Stomach (tissue), 4 donors: ENCODE measurements at regions not wholly inside any gene's neighbourhood (a gene's known extent, or its start where the extent isn't known, plus 50 kb on each side); places are given as distances from the start of the nearest gene placed in this dataset.

Source experiments
- EP300 ChIP-seq: sonication (generic); formaldehyde crosslinking; IDR thresholded peaks from one replicate; pipeline ENCODE4 v1.6.1; 2017; ENCODE audit warnings: antibody characterized with exemption
- POLR2AphosphoS5 ChIP-seq, 3 donors: sonication (generic); formaldehyde crosslinking; IDR thresholded peaks; one replicate each; pipeline ENCODE4 v1.6.1; 2016; ENCODE audit warnings: antibody characterized with exemption in 3 of 3
- TF ChIP-seq, protein P1 (sequence below), 7 experiments: fragments of 450-650 bp in 4 of 7; fragments of 200-600 bp in 3 of 7; sonication (generic) in 3 of 7; IDR thresholded peaks; one replicate each; pipeline ENCODE4 v1.5.1; 2016 to 2019; ENCODE audit warnings: antibody characterized with exemption in 7 of 7, control low read depth in 2 of 7, mild to moderate bottlenecking in 1 of 7

DNA sequence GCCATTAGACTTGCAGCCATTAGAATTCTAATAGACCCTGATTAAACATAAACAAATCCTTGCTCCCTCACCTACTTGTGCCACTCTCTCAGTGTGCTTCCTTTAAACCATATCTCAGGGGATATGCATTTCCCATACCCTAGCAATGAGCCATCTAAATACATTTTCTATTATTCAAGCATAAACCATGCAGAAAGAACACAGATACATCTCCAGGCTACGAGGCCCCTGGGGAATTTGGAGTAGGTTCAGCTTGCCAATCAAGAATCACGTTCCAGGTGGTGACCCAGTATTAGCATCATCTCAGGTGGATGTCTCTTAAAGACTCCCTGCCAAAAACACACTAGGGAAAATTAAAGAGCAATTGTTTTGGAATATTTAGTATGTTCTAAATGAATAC lies 93.0 kb upstream of the CCL21 start:
- TF ChIP-seq, protein P1, sequence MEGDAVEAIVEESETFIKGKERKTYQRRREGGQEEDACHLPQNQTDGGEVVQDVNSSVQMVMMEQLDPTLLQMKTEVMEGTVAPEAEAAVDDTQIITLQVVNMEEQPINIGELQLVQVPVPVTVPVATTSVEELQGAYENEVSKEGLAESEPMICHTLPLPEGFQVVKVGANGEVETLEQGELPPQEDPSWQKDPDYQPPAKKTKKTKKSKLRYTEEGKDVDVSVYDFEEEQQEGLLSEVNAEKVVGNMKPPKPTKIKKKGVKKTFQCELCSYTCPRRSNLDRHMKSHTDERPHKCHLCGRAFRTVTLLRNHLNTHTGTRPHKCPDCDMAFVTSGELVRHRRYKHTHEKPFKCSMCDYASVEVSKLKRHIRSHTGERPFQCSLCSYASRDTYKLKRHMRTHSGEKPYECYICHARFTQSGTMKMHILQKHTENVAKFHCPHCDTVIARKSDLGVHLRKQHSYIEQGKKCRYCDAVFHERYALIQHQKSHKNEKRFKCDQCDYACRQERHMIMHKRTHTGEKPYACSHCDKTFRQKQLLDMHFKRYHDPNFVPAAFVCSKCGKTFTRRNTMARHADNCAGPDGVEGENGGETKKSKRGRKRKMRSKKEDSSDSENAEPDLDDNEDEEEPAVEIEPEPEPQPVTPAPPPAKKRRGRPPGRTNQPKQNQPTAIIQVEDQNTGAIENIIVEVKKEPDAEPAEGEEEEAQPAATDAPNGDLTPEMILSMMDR (IDR thresholded peaks at IDR 0.05): no peak
- no peak for TF ChIP-seq EP300
- TF ChIP-seq POLR2AphosphoS5 (IDR thresholded peaks at IDR 0.05): no peak
